ENCODE measurements at regions not wholly inside any gene's neighbourhood (a gene's known extent, or its start where the extent isn't known, plus 50 kb on each side); places are given as distances from the start of the nearest gene placed in this dataset.

DNA sequence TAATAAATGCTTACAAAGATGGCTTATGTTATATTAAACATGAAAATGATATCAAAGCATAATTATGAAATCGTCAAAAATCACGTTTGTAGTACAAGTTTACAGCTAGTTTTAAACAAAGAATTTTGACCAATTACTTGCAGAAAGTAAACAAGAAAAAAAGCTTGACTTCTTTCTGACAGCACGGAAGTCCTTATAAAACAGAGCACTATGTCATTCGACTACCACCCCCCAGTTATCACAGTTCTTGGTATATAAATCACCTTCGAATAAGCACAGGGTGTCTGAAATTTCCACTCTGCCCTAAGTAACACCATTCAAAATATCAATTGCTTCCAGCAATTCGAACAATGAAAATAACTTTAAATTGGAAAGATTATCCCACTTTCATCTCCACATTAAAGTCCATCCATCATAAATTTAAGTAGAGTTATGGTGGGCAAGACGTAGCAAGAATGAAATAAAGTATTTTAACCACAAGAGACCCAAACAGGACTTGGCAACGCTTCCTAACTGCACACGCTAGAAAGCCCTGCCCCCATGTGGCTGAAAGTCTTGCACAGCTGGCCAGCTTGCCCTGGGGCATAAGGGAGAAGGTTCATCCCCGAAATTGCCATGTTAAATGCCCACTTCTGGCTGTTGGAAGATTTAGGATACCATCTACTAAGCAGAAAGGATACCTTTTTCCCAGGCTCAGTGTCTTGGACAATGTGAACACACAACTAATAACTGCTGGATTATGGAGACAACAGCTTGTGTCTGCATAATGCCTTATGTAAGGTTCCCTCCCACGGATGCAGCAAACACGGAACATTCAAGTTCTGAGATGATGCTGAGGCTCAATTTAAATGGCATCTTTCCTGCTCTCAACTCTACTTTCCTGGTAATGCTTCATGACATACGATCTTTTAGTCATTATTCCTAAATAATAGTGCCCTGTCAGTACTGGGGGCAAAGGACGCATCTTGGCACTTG is 116.4 kb upstream of the TJP1 start:
- Mint-ChIP-seq H3K9me3 (no peaks in the 10 kb centered on the region), H3K4me1 (no peaks in the 10 kb centered on the region), H3K27ac (no peak overlapping the region), H3K4me3 (no peak overlapping the region), H3K36me3 (ENCODE audit: low read depth) (no peaks in the 10 kb centered on the region), H3K27me3 (peaks cover 10% of the 10 kb centered on the region)
- intact Hi-C loops (cut with micrococcal nuclease), result no loop called here
- no peak for DNase-seq

DNA sequence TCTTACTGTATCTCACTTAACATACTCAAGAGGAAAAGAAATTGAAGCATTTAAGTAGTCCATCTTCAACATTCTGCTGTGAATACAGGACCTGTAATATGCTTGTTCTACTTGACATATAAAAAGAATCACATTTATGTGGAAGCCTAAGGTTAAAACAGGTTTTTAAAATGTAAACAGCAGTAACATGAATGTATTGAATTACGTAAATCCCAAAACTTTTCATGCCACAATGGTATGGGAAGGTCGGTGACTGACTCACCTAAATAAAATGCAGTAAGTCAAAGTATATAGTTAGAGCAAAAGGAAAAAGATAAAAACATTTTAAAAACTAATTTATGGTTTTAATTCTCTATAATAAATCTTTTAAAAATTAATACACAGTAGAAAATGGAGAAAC is 115.7 kb upstream of the TJP1 start:
- Mint-ChIP-seq H3K27ac (no peak overlapping the region), H3K27me3 (peaks cover 16% of the 10 kb centered on the region), H3K9me3 (no peaks in the 10 kb centered on the region), H3K36me3 (ENCODE audit: low read depth) (no peaks in the 10 kb centered on the region), H3K4me3 (no peak overlapping the region), H3K4me1 (no peaks in the 10 kb centered on the region)
- intact Hi-C loops (cut with micrococcal nuclease), result no loop called here
- no peak for DNase-seq

DNA sequence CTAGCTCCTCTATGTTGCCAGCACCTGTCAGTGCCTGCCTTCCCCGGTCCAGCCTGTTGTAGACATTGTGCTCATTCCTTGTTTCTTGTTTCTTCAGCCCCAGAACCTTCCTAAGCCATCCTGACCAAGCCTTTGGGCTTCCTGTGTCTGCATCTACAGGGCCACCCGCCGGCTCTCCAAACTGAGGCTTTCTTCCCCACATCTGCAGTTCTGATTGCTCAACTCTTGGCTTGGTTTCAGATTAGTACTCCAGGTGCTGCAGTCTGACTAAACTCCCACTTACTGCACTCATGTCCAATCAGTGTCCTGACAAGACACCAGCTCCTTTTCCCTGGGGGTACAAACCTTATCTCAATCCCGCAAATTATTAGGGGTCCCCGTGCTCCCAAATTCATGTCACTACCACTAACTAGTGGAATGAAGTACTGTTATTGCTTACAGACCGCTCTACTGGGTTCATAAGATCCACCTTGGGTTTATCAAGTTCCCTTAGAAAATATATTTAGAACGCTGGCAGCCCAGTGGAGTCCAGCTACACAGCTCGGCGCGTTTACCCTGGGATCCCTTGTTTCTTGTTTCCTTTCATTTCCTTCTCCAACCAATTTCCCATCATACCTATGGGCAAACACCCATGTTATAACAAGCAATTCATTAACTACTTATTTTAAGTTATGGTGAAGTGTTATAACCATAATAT is 114.2 kb upstream of the TJP1 start:
- Mint-ChIP-seq H3K4me1 (no peaks in the 10 kb centered on the region), H3K27ac (no peak overlapping the region), H3K36me3 (ENCODE audit: low read depth) (no peaks in the 10 kb centered on the region), H3K27me3 (peaks cover 16% of the 10 kb centered on the region), H3K9me3 (no peaks in the 10 kb centered on the region), H3K4me3 (no peak overlapping the region)
- intact Hi-C loops (cut with micrococcal nuclease), result no loop called here
- no peak for DNase-seq

DNA sequence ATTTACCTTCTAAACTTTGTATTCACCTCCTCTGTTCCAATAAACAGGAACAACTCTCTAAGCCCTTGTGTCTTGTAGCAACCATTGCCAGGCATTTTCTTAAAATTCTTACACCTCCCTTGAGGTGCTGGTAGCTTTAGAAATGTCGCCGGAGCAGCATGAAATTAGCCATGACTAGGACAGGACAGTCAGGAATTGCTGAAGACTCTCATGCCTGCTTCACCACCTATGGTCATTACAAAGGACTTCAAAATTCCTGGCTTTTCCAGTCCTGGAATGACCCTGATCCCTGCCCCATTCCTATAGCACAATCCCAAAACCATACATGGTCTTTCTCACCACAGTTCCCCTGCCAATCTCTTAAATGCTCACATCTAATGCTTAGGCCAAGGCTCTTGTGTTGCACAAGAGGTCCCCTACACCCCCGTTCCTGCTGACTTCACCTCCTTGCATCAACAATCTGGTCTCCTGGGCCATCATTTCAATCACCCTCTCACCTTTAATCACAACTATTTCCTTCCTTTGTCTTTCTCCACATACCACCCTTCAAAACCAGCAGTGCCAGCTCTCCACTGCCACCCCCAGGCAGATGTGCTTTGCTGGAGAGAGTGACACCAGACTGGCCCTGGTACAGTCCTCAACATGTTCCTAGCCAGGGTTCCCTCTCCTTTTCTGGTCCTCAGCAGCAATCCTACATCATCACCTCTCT is 113.2 kb upstream of the TJP1 start:
- Mint-ChIP-seq H3K4me3 (no peak overlapping the region), H3K27me3 (peaks cover 17% of the 10 kb centered on the region), H3K4me1 (no peaks in the 10 kb centered on the region), H3K36me3 (ENCODE audit: low read depth) (no peaks in the 10 kb centered on the region), H3K9me3 (no peaks in the 10 kb centered on the region), H3K27ac (no peak overlapping the region)
- intact Hi-C loops (cut with micrococcal nuclease), result no loop called here
- no peak for DNase-seq

DNA sequence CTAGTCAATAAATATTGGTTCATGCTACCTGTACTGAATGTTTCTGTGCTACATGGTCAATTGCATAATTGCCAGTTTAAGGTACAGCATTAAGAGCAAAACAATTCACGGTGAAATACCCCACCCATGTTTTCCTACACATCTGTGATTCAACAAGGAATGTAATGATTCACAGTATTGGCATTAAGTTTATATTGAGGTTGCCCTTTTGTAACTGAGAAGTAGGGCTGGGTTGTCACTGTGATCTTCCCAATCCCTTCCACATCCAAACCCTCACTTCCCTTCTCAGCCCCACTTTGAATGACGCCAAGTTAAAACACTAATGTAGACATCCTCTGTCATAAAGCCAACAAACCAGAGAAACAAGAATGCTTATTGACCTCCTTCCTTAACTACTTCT is 112.0 kb upstream of the TJP1 start:
- no peak overlapping the region for H3K27ac Mint-ChIP-seq
- intact Hi-C loops (cut with micrococcal nuclease), result no loop called here
- no peaks in the 10 kb centered on the region for H3K9me3 Mint-ChIP-seq
- H3K4me3 Mint-ChIP-seq, result no peak overlapping the region
- H3K27me3 Mint-ChIP-seq, result peaks cover 18% of the 10 kb centered on the region
- no peak for DNase-seq
- no peaks in the 10 kb centered on the region for H3K4me1 Mint-ChIP-seq
- no peaks in the 10 kb centered on the region for H3K36me3 Mint-ChIP-seq (ENCODE audit: low read depth)

DNA sequence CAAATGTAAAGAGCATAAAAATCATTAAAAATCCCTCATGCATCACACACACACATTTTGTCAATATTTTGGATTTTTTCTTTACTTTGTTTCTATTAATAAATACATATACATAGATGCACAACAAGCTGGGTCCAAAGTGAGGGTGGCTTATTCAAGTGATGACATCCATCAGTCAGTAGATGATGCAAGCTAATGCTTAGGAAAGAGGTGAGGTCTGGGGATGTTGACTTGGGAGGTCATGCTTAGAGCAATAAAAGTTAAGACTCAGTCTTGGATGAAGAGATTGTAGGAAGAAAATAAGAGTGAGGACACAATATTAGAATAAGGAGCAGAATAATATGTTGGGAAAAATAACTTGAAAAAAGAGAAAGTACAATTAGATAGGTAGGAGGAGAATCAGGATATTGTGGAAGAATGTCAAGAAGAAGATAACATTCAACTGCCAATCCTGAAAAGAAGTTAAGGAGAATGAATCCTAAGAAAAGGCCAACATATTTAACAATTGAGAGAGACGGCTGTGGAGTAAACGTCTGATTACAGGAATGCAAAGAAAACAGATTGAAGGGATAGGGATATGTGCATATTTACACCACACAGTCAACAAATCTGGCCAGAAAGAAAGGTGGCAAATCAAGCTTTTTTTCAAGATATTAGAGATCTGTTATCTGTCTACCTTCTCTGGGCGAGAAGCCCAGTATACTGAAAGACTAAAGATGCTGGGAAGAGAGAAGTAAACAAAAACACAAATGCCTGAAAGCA is 111.0 kb upstream of the TJP1 start:
- no peak overlapping the region for H3K27ac Mint-ChIP-seq

DNA sequence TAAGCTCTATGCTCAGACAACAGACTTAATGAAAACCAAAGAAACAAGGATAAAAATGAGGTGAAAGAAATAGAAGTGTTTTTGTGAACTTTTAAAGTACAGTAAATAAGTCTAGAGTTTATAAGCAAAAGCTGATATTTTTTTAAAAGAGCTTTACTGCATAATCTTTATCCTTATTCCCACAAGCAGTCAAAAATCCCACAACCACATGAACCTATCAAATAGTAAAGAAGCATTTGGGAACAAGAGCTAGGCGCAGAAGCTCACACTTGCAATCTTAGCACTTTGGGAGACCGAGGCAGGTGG is 103.8 kb upstream of the TJP1 start:
- no peaks in the 10 kb centered on the region for H3K36me3 Mint-ChIP-seq (ENCODE audit: low read depth)
- H3K4me1 Mint-ChIP-seq, result no peaks in the 10 kb centered on the region
- intact Hi-C loops (cut with micrococcal nuclease), result no loop called here
- peaks cover 16% of the 10 kb centered on the region for H3K27me3 Mint-ChIP-seq
- DNase-seq, result no peak
- H3K4me3 Mint-ChIP-seq, result no peak overlapping the region
- H3K9me3 Mint-ChIP-seq, result no peaks in the 10 kb centered on the region
- no peak overlapping the region for H3K27ac Mint-ChIP-seq

More for the DNA sequence above, 111.0 kb upstream of the TJP1 start:
- H3K9me3 Mint-ChIP-seq, result no peaks in the 10 kb centered on the region
- no peak for DNase-seq
- no peaks in the 10 kb centered on the region for H3K36me3 Mint-ChIP-seq (ENCODE audit: low read depth)
- peaks cover 19% of the 10 kb centered on the region for H3K27me3 Mint-ChIP-seq
- intact Hi-C loops (cut with micrococcal nuclease), result no loop called here
- no peak overlapping the region for H3K4me3 Mint-ChIP-seq
- no peaks in the 10 kb centered on the region for H3K4me1 Mint-ChIP-seq

DNA sequence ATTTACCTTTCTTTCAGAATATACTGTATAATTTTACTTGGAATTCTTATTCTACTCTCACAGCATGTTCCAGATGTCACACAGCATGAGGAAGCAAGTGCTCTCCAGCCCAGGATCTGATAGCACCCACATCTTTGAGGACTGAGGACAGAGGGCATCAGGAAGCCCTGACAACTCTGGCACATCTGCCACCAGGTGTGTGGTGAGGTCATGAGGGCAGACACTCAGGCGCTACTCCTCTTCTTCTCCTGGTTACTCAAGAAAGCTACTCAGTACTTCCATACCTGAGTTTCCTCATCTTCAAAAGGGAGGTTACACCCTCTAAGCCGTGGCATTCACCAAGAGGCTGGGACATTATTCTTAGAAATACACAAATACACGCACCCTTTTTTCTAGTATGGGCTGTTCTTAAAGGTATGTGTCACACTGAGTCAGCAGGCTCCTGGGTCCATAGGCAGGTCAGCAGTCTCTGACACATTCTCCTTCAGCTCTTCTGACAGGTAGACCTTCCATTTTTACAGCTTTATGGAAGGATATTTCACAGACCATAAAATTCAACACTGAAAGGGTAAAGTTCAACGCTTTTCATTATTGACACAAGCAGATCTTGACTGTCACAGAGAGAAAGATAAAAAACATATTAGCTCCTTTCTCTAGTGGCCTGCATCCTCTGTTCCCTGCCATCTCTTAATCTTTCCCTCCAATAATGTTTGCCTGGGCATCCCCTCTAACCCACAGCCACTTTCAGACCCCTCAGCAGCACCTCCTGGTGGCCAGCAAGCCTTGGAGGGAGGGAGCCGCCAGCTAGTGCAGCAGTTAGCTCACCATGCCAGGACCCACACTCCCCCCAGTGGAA is 103.2 kb upstream of the TJP1 start:
- H3K36me3 Mint-ChIP-seq (ENCODE audit: low read depth), result no peaks in the 10 kb centered on the region
- H3K9me3 Mint-ChIP-seq, result no peaks in the 10 kb centered on the region
- peak; percentile 57 for DNase-seq
- no peak overlapping the region for H3K27ac Mint-ChIP-seq
- H3K4me3 Mint-ChIP-seq, result no peak overlapping the region
- H3K27me3 Mint-ChIP-seq, result peaks cover 16% of the 10 kb centered on the region
- intact Hi-C loops (cut with micrococcal nuclease), result no loop called here
- no peaks in the 10 kb centered on the region for H3K4me1 Mint-ChIP-seq

DNA sequence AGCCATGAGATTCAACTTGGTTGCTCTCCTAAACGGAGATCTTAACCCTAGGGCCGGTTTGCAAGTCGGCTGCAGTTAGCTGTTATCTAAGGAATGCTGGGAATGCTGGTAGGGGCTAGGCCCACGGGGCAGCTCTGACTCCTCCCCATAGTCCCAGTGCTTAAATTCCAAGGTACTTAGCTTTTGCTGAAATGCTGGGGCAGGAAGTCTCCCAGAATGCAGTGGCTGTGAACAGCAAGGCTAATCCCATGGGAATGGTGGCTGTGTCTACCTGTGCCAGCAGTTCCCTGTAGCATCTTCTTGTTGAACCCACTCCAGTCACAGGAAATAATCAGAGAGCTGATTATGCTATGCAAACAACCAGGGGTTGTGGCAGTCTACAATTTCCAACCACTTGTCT is 102.5 kb upstream of the TJP1 start:
- Mint-ChIP-seq H3K27me3 (peaks cover 15% of the 10 kb centered on the region), H3K9me3 (no peaks in the 10 kb centered on the region), H3K36me3 (ENCODE audit: low read depth) (no peaks in the 10 kb centered on the region), H3K4me3 (no peak overlapping the region), H3K27ac (no peak overlapping the region), H3K4me1 (no peaks in the 10 kb centered on the region)
- no peak for DNase-seq
- intact Hi-C loops (cut with micrococcal nuclease), result no loop called here

DNA sequence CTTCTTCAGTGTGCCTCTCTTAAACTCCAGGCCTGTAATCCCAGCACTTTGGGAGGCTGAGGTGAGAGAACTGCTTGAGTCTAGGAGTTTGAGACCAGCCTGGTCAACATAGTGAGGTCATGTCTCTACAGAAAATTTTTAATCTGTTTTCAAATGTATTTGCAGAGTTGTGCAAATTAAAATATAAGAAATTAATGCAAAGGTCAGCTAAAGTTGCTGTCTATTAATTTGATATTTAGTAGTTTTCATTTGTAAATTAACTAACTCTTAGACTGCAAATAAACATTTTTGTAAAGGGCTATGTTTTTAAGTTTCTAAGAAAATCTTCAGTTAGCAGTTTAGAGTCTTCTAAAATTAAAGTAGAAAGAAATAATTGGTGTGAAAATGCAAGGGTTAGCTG is 99.9 kb upstream of the TJP1 start:
- no peak overlapping the region for H3K4me3 Mint-ChIP-seq
- H3K4me1 Mint-ChIP-seq, result no peaks in the 10 kb centered on the region
- intact Hi-C loops (cut with micrococcal nuclease), result no loop called here
- no peak for DNase-seq
- no peak overlapping the region for H3K27ac Mint-ChIP-seq
- no peaks in the 10 kb centered on the region for H3K36me3 Mint-ChIP-seq (ENCODE audit: low read depth)
- peaks cover 15% of the 10 kb centered on the region for H3K27me3 Mint-ChIP-seq
- H3K9me3 Mint-ChIP-seq, result no peaks in the 10 kb centered on the region

DNA sequence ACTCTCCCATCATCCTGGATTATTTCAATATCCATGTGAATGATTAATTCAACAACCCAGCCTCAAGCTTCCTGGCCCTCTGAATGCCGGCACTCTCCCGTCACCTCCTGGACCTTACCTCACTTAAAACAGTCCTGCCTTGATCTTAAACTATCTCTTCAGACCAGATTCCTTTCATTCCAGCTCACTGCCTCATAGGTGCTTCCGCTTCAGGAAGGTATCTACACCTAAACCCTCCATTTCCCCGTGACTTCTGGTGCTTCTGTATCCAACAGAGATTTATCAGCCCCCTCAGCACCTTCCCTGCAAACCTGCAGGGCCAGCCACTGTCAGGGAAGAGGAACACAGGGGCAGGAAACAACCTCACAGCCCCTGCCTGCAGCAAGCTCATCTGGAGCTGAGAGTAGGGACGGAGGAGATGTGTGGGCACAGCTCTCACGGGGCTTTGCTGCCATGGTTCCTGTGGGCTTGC is 98.9 kb upstream of the TJP1 start:
- no peak for DNase-seq
- intact Hi-C loops (cut with micrococcal nuclease), result no loop called here
- H3K27me3 Mint-ChIP-seq, result peaks cover 17% of the 10 kb centered on the region
- no peaks in the 10 kb centered on the region for H3K9me3 Mint-ChIP-seq
- H3K36me3 Mint-ChIP-seq (ENCODE audit: low read depth), result no peaks in the 10 kb centered on the region
- H3K4me1 Mint-ChIP-seq, result no peaks in the 10 kb centered on the region
- no peak overlapping the region for H3K4me3 Mint-ChIP-seq
- no peak overlapping the region for H3K27ac Mint-ChIP-seq

DNA sequence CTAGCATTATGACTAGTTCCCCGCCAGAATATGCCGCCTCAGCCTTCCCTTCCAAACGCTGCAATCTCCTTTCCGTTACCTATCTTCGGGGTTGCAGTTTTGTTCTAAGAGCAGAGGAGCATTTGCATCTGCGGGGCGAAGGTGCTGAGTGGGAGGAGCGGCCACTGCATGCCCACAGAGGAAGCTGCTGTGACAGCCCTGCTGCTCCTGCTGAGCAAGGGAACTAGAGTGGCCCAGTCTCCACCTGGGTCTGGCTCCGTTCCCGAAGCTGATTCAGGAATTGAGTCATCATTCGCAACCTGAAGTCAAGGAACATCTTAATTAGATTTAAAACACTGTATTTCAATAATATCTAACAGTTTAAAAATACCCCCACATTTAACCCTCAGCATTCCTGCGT is 98.2 kb upstream of the TJP1 start:
- Mint-ChIP-seq H3K4me1 (no peaks in the 10 kb centered on the region), H3K27me3 (peaks cover 14% of the 10 kb centered on the region), H3K36me3 (ENCODE audit: low read depth) (no peaks in the 10 kb centered on the region), H3K27ac (no peak overlapping the region), H3K9me3 (no peaks in the 10 kb centered on the region), H3K4me3 (no peak overlapping the region)
- no peak for DNase-seq
- intact Hi-C loops (cut with micrococcal nuclease), result no loop called here

DNA sequence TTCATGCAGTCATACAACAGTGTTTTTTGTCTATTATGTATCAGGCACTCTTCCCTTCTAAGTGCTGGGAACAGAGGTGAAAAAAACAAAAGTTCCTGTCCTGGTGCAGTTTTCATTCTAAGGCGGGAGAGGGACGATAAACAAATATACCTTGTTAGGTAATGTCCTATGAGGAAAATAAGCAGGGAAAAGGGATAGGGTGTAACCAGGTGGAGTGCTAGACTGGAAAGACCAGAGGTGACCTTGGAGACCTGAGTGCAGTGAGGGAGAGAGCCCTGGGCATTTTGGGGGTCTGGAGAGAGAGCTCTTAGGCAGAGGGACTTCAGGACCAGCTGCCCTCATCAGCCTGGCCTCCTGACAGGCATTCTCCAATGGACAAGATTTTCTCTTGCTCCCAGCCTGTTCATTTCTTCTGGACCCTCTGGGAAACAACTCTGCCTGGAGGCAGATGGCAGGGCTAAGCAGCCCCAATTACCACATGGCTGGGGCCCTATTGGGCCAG is 97.2 kb upstream of the TJP1 start:
- no peaks in the 10 kb centered on the region for H3K4me1 Mint-ChIP-seq
- H3K4me3 Mint-ChIP-seq, result no peak overlapping the region

More for the DNA sequence above, 97.2 kb upstream of the TJP1 start:
- Mint-ChIP-seq H3K9me3 (no peaks in the 10 kb centered on the region), H3K36me3 (ENCODE audit: low read depth) (no peaks in the 10 kb centered on the region), H3K27me3 (peaks cover 14% of the 10 kb centered on the region), H3K27ac (no peak overlapping the region)
- intact Hi-C loops (cut with micrococcal nuclease), result no loop called here
- no peak for DNase-seq

All from activated CD4-positive, alpha-beta T cell treated with anti-CD3 and anti-CD28 coated beads, Interleukin-2, amount 10 ng/mL, durations not matched to agents 24 days and 14 days (primary cell).